Dermis blood vessel endothelial cell (primary cell): ENCODE measurements at regions not wholly inside any gene's neighbourhood (a gene's known extent, or its start where the extent isn't known, plus 50 kb on each side); places are given as distances from the start of the nearest gene placed in this dataset.
A peak's percentile ranks its signal among the peaks of the same experiment; 100 is the strongest.
"Not testable (repeated sequence)": the region's sequence is repeated elsewhere in the genome, so short reads cannot be mapped to it uniquely, and the experiment has no call there.

Experiments
- DNase-seq: peaks from one replicate; pipeline ENCODE4 v3.0.0; 2010

DNA sequence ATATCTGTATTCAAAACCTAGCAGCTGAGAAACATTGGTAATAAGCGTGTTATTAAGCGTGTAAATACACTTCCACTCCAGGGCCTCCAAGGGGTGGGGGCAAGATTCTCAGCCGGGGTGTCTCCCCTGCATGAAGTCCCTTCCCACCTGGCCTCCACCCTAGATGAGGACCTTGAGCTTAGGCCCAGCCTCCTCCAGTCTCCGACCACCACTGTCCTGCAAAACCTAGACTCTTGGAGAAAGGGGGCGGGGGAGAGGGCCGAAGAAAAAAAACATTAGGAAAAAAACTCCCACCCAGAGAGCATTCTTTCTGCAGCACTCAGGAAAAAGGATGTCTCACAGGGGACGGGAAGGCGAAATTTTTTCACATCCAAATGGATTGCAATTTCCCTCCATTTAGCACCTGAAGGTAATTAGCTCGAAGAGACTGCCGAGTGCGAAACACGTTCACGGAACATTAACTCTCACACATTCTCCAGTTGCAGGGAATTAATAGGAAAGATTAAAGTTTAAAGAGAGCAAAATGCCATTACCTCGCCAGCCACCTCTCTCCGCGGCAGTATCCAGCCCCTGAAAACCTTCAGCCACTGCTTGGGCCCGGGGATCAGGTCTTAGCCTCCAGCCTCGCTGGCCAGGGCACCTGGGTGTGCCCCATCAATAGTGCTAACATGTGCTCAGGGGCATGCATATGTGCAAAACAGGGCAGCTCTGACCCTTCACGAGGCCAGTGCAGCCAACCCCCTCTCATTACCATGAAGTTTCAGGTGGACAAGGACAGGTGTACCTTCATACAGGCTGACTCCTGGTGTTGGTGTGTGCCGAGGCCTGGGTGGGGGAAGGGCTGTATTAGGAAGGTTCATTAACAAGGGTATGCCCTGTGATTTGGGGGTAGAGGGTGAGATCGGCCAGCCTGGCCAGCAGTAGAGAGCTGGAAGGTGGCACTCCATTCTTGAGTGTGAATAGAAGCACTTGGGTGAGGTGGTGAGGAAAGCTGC is 77.2 kb downstream of the HIF1AN start:
- DNase-seq: no peak

DNA sequence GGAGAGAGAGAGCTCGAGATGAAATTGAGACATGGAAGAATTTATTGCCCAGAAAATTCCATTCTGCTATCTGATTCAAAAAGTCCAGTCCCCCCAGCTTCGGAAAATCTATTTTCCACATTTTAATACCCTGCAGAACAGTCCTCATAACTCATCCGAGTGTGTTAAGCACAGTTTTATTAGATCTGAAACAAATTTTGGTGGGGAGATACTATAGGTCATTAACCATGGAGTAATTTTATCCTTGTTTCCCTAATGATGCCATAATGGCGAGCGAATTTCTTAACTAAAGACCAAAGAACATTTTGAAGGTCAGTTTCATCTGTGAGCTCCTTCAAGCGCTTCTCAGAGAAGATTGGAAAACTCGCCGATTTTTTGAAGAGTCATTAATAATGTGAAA is 78.1 kb downstream of the HIF1AN start:
- no peak for DNase-seq

- DNase-seq: no peak
Measured at GRCh38 chr10:100614429-100615095, 78.8 kb downstream of the HIF1AN start.

DNA sequence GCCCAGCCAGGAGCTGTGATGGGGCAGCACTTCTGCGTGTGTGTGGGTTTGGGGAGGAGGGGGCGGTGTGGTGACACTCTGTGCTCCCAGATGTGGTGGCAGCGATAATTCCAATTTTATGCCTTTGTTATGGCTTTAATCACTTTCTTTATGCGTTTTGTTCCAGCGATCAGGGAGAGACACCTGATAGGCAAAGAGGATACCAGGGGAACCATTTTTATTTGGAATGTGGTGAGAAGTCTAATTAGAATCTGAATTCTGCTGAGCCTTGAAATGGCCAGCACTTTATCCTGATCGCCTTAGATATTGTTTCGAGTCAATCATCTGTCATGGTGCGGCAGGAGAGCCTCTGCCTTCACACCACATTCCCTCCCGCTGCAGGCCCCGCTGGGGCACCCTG is 79.5 kb downstream of the HIF1AN start:
- no peak for DNase-seq

DNA sequence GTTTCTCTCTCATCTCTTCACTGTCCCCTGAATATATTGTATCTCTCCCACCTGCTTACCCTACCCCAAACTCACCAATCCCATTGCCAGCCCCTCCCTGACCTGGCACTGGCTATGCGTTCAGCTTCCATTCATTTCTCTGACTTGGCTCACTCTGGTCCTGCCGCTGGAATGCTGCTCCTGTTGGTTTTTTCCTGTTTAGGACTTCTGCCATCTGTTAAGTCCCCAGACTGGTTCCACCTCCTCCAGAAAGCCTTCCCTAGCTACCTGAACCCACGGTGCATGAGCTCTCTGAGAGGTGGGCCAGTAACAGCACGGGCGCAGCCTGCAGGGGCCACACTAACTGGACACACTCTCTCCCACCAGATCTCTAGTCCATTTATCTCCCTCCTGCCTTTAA is 80.2 kb downstream of the HIF1AN start:
- no peak for DNase-seq

DNA sequence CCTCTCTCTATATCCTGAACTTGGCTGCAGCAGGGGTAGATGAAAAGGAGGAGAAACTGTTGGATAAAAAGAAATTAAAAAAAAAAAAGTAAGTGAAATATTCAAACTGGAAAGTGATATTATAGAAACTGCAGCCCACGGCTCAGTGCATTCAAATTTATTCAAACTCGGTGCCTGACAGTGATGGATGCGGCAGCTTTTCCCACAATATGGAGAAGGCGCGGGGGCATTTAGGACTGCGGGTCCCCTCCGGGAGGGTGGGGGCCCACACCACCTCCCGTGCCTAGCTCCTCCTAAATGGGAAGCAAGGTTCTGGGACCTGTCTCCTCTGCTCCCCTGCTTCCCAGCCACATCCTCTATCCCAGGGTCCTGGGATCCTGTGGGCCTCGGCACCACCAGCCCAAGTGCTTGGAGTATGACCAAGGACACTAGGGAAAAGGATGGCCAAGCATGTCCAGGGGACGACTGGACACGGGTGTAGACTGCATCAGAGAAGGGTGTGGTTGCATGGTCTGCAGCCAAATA is 82.4 kb downstream of the HIF1AN start:
- DNase-seq: no peak

DNA sequence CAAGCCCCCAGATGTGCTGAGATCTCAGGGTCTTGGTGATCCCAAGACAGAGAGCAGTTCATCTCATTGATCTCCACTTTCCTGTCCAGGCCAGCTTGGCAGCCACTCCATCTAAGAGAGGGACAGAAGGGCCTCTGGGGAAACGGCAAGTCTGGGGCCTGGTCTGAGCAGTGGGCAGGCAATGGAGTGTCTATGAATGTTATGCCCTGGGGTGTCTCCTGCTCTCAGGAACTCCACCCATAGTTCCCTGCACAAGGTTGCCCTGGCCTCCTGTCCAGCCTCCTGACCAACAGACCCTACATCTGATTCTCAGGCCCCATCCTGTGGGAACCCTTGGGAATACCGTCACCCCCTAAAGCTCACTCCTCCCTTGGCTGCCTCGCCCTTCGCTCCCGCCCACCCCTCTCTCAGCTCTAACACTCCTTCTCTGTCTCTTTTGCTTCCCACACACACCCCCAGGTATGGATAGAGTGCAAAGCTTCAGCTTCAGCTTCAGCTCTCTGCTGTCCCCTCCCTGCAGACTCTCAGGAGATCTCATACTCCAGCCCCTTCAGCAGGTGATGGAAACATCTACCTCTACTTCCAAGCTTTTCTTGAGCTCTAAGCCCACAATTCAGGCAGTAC is 83.0 kb downstream of the HIF1AN start:
- DNase-seq: no peak

GRCh38 chr10:100620087-100620835 is 84.5 kb downstream of the HIF1AN start:
- no peak for DNase-seq

DNA sequence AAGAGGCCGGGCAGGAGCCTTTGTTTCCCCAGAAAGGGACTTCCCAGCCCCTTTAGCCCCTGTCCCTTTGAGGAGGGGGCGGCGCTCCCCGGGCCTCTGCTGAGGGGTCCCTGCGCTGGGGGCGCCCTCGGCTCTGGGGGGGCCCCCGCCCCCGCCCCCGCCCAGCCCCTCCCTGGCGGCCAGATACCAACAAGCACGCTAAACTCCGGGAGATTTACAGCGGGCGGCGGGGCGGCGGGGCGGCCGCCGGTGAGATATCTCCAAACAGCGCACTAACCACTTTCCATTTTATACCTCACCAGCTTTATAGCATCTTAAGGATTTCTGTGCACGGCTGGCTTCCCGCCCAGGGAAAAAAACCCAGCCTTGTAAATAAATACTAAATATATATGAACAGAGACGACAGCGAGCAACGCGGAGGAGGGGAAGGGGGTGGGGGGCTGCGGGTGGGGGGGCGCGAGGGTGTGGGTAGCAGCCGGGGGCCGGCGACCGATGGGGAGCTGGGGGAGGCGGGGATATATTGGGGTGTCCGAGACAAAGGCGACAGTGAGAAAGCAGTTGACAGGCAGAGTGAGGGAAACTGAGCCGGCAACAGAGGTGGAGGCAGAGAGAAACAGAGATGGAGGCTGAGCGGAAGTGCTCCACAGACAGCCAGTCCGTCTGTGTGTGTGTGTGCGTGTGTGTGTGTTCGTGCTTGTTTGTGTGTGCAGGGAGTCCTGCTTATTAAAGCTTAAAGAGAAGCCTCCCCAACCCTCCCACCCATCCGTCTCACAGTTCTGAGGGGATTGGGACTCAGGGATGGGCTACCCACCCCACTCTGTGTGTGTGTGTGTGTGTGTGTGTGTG is 85.8 kb downstream of the HIF1AN start:
- DNase-seq: no peak

DNA sequence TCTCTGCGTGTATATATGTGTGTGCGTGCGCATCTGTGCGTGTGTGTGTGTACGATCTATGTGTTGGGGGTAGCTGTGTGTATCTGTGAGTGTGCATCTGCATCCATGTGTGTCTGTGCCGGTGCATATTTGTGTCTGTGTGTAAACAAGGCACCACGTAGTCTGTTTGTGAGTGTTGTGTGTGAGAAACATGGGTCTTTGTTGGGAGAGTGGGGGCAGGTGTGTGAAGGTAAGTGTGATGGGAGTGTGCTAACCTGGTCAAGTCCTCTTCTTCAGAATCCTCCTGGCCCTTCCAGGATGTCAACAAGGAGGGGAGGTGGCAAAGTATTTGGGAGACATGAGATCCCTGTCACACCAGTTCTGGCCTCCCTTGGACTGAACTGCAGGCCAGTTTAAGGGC is 87.2 kb downstream of the HIF1AN start:
- no peak for DNase-seq

GRCh38 chr10:100623521-100624230 is 87.9 kb downstream of the HIF1AN start:
- DNase-seq: no peak

DNA sequence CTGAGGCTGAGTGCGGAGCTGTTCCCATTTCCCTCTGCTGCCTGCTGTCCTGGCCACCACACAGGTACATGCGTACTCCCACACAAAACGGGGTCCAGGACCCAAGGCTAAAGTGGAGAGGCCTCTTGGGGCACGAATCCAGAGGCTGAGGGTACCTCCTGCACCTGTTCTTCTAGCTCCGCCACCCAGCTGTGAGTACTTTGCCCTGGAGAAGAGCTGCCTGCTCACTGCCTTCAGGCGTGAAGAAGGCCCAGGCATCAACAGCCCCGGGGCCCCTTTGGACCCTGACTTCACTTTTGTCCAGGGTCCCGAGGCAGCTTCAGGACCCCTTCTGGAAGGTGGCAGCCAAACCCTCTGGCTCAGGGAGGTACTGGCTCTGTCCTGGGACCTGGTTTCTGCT is 88.6 kb downstream of the HIF1AN start:
- DNase-seq: no peak

DNA sequence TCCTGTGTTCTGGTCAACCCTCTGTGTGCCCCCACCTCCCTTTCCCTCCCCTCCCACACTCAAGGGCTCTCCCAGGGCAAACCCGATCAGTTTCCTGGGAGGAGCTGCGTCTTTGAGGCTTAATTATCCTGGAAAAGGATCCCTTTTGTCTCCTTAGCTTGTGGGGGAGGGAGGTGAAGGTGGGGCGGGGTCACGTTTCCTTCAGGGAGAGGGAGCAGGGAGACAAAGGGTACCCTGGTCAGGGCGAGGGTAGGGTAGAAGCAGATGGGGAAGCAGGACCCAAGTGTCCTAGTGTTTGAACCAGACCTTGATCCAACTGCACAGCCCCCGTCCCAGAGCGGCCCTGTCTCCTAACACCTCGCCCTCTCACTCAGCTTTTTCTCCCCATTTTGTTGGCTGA is 90.1 kb downstream of the HIF1AN start:
- no peak for DNase-seq

- no peak for DNase-seq
Measured at GRCh38 chr10:100628061-100628460, 92.3 kb downstream of the HIF1AN start.

- DNase-seq: no peak
Measured at GRCh38 chr10:100631192-100631591, 95.4 kb downstream of the HIF1AN start.

- DNase-seq: no peak
Measured at GRCh38 chr10:100632027-100632426, 96.3 kb downstream of the HIF1AN start.

DNA sequence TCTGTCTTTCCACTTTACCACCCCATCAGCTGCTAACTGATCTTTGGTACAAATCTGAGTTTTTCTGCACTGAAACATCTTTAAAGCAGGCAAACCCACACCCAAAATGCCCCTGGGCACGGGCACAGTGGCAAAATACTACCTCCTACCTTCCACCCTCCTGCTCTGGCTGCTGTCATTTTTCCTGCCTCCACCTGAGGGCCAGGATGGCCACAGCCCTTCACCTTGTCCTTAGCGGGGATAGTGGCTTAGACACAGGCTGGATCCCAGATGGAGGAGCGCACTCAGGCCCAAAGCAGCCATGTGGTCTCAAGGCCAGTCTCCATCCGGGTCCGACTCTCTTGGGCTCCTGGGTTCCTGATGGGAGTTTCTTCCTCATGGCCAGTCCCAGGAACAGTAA is 98.3 kb downstream of the HIF1AN start:
- no peak for DNase-seq

DNA sequence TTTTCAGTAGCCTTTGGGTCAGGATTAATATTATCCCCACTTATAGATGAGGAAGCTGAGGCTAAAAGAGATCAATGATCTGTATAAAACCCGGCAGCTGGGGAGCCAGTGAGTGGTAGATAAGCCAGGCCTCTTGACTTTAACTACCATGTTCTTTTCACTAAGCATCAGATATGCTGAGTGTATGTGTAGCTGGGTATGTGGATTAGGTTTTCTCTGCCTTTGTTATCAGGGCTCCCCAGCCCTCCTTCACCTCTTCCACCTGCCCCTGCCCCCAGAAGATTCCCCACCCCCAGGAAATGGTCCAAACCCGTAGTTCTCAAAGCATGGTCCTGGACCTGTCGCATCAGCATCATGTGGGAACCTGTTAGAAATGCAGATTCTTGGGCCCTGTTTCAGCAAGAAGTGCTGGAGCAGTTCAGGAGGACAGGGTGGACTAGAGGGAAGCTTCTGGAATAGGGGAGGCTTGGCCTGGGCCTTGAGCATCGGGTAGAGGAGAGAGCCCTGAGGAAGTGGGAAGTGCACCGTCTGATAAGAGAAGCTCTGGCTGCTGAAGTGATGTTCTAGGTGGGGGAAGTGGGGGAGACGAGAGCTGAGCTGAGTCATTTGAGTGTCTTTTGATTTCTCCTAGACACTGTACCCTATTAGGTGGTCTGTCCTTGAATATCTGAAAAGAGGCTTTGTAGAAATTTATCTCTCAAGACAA is 101.3 kb downstream of the HIF1AN start:
- DNase-seq: no peak

DNA sequence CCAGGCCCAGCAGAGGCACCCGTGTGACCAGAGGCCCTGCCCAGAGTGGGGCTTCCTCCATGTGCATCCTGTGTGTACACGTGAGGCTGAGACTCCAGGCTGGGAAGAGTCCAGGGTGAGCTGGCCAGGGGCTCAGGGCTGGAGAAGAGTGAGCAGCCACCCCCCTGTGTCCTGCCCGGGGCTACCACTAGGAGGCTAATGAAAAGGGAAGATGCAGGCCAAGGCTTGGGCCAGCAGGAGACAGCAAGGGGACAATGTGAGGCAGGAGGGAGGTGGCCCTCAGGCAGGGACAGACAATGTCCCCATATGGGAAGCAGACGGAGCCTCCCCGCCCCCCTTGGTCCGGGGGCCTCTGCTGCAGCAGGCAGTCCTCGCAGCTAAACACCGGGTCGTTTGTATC is 102.0 kb downstream of the HIF1AN start:
- DNase-seq: peak; percentile 37

DNA sequence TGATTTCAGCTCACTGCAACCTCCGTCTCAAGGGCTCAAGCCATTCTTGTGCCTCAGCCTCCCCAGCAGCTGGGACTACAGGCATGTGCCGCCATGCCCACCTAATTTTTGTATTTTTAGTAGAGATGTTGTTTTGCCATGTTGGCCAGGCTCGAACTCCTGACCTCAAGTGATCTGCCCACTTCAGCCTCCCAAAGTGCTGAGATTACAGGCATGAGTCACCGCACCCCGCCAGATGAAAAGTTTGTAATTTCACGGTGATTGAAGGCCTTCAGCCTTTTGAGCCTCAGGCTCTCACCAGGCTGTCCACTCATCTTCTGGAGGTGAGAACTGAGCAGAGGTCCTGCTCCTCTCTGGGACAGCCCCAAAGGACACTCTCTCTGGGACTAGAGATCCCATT is 103.2 kb downstream of the HIF1AN start:
- DNase-seq: not testable (repeated sequence)
